SH-SY5Y (cell line): ENCODE measurements at regions not wholly inside any gene's neighbourhood (a gene's known extent, or its start where the extent isn't known, plus 50 kb on each side); places are given as distances from the start of the nearest gene placed in this dataset.

Experiments used
- GATA2 ChIP-seq: IDR thresholded peaks from 2 replicates; pipeline ENCODE4 v1.6.1; 2011; ENCODE audit warnings: mild to moderate bottlenecking, low read depth, low read length
- GATA3 ChIP-seq: IDR thresholded peaks from 2 replicates; pipeline ENCODE4 v1.6.1; 2011; ENCODE audit warnings: low read depth, mild to moderate bottlenecking, low read length, moderate library complexity

- TF ChIP-seq GATA2 (no peak), GATA3 (no peak)
Measured at GRCh38 chr2:52659546-52659945, 1108.1 kb upstream of the CHAC2 start.
